Adrenal gland (tissue), 5 donors: ENCODE measurements at regions not wholly inside any gene's neighbourhood (a gene's known extent, or its start where the extent isn't known, plus 50 kb on each side); places are given as distances from the start of the nearest gene placed in this dataset.

Experiments used
- POLR2A ChIP-seq, 2 donors: fragments of 450-650 bp; IDR thresholded peaks; one replicate each; pipeline ENCODE4 v1.6.1; 2017; ENCODE audit warnings: antibody characterized with exemption in 2 of 2, mild to moderate bottlenecking in 2 of 2, moderate library complexity in 1 of 2
- TF ChIP-seq, protein P1 (sequence below), 6 experiments: fragments of 450-650 bp in 4 of 6; fragments of 200-600 bp in 2 of 6; sonication (generic) in 1 of 6; IDR thresholded peaks; 1 replicate in 5 of 6; 2 replicates in 1 of 6; pipeline versions ENCODE4 v1.5.1 to v1.8.0; 2016 to 2021; ENCODE audit warnings: antibody characterized with exemption in 6 of 6, mild to moderate bottlenecking in 2 of 6, moderate library complexity in 1 of 6
- donor health status: DM: no; HTN: no; CAD: no.

DNA sequence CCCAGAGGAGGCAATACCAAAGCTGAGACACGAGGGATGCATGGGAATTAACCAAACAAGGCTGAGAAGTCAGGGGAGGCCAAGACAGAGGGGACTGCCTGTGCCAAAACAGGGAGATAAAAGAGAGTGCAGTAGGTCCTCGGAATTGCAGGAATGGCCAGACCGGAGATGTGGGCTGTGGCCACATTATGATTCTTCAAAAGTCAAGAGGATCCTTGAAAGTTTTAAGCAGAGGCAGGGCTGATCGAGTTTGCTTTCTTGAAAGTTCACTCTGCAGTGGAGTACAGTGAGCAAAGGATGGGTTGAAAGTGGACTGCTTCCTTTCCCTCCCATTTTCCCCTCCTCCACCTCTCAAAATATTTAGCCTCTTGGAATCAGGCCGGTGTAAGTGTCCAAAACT is 73.9 kb upstream of the ADAMTS9 start:
- TF ChIP-seq, protein P1, sequence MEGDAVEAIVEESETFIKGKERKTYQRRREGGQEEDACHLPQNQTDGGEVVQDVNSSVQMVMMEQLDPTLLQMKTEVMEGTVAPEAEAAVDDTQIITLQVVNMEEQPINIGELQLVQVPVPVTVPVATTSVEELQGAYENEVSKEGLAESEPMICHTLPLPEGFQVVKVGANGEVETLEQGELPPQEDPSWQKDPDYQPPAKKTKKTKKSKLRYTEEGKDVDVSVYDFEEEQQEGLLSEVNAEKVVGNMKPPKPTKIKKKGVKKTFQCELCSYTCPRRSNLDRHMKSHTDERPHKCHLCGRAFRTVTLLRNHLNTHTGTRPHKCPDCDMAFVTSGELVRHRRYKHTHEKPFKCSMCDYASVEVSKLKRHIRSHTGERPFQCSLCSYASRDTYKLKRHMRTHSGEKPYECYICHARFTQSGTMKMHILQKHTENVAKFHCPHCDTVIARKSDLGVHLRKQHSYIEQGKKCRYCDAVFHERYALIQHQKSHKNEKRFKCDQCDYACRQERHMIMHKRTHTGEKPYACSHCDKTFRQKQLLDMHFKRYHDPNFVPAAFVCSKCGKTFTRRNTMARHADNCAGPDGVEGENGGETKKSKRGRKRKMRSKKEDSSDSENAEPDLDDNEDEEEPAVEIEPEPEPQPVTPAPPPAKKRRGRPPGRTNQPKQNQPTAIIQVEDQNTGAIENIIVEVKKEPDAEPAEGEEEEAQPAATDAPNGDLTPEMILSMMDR (IDR thresholded peaks at IDR 0.05) = no peak
- TF ChIP-seq POLR2A (IDR thresholded peaks at IDR 0.05) = no peak
